SK-MEL-5 (cell line): ENCODE measurements at regions not wholly inside any gene's neighbourhood (a gene's known extent, or its start where the extent isn't known, plus 50 kb on each side); places are given as distances from the start of the nearest gene placed in this dataset.
A peak's percentile ranks its signal among the peaks of the same experiment; 100 is the strongest.

Source experiments
- DNase-seq: peaks from one replicate; pipeline ENCODE4 v3.0.0-alpha.2; 2016; ENCODE audit warnings: low read depth, low spot score
- in situ Hi-C: cut with HindIII; loops from 2 replicates; pipeline ENCODE4 v1.10.0; 2016; ENCODE audit warnings: low sequenced_read_pairs, high pct_unique_total_duplicates, low pct_unique_long_range_greater_than_20kb

- DNase-seq, result no peak
- in situ Hi-C loops, result no loop called here
These were observed 183.0 kb upstream of the FOXF1 start for GRCh38 chr16:86327321-86327720.

DNA sequence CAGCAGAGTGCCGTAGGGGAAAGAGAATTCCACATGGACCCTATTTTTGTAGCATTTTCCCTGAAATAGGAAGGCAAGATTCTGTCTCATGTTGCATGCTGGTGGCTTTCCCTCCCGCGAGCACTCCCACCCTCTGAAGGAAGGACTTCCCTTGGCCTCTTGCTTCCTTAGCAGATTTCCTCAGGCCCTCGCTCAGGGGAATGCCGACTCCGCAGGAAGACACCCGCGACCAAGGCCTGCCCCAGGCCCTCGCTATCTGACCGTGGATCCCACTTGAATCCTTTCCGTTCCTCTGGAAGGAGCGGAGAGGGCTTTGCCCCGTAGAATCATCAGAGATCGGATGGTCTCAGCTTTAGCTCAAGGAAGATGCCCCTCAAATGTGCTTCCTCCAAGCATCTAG lies 179.4 kb upstream of the FOXF1 start:
- DNase-seq, result no peak
- in situ Hi-C loops, result no loop called here

- in situ Hi-C loops, result no loop called here
- DNase-seq, result no peak
These were observed 176.2 kb upstream of the FOXF1 start for GRCh38 chr16:86334079-86334635.

- no peak for DNase-seq
- in situ Hi-C loops, result no loop called here
These were observed 174.8 kb upstream of the FOXF1 start for GRCh38 chr16:86335266-86336172.

DNA sequence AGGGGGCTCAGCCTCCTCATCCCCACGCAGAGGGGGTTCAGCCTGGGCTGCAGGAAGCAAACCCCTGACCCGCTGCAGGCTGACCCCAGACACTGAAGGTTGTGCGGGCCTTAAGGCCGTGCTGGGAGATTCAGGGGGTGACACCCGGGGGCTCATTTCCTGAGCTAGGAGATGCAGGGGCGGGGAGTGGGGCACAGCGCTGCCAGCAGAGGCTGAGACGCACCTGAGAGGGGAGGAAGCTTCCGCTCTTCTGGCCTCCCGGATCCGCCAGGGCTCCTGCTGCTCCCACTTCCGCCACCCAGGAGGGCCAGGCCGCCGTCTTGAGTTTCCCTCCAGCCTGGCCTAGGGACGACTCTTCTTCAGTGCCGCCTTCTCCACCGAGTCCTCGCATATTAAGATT lies 173.2 kb upstream of the FOXF1 start:
- in situ Hi-C loops, result no loop called here
- DNase-seq, result no peak

- DNase-seq, result no peak
- in situ Hi-C loops, result no loop called here
These were observed 172.5 kb upstream of the FOXF1 start for GRCh38 chr16:86337581-86338402.

DNA sequence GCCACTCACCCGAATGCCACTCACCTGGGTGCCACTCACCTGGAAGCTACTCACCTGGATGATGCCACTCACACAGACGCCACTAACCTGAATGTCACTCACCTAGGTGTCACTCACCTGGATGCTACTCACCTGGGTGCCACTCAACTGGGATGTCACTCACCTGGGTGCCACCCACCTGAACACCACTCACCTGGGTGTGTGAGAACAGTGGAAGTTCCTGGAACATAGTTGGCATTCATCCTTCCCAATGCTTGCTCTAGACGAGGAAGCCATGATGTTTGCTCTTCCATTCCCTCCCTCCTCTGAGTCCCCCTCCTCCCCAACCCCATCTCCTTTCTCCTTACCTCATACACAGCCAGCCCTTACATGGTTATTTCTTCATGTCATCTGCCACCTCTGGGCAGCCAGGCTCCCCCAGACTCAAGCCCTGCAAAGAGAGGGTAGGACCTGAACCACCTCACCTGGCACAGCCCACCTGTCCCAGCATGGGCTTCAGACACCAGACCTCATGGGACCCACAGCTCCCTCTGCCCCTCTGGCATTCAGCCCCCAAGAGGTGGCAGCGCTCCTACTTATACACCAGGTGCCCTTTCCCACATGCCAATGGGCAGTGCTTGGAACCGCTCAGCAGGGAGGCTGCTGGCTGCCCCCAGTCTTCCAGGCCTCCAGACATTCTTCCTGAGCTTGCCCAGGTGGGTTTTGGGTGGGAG lies 171.8 kb upstream of the FOXF1 start:
- in situ Hi-C loops, result no loop called here
- DNase-seq, result no peak

GRCh38 chr16:86342161-86342834 lies 168.0 kb upstream of the FOXF1 start:
- in situ Hi-C loops, result no loop called here
- DNase-seq, result no peak

DNA sequence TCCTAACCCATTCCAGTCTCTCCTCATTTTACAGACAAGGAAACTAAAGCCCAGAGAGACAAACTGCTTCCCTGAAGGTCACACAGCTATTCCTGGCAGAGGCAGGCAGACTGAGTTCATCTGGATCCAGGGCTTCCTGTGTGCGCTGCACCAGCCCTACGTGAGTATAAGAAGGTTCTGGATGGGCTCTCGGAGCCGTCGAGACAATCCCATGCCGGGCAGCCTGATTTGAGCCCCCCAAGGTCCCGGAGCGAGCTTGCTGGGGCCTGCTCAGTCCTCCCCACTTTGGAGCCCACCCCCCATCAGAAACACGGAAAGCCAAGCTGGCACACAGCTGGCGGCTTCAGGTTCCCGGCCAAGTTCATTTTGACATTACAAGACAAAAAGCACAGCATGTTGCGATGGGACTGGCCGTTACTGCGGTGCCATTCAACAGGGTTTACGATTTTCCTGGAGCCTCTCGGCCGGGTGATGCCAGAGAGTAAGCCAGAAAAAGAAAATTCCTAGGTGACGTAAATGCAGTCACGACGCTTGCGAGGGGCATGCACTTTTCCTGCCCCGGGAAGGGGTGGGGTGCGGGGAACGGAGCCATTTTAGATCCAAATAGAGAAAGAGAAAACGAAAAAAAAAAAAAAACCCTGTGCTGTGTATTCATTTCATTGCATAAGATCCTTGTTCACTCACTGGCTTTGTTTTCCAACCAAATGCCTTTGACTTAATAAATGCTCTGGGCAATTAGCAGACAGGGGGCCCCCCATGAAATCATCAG lies 167.1 kb upstream of the FOXF1 start:
- DNase-seq, result no peak
- in situ Hi-C loops, result no loop called here

DNA sequence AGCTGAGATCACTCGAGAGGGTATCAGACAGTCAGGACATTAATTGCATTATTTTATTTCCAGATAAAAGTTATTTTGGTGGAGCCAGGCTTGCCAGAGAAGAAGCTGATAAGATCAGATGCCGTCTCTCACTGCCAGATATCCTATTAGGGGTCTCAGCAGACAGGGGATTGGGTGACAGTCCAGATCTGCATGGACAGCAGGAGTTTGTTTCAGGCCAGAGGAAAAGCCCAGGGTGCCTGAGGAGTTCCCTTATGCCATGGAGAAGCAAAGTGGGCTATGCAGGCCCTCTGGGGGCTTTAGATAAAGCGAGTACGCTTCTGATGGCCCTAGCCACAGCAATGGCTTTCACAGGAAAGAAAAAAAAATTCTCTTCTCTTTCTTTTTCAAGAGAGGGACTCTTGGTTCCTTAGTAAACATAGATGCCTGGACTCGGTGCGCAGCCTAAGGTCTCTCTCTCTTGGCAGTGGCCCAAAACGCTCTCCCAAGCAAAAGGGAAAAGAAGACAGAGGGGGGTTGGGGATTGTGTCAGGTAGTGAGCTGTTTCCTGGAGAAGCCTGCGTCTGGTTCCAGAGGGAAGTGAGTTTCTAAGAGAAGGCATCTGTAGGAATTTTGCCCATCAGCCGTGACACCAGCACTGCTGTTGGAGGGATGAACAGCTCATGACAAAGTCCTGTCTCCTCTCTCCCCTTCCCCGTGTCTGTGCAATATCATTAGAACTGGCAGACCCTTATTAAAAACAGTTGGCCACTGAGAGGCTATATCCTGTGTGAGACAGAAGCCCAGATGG lies 166.3 kb upstream of the FOXF1 start:
- no peak for DNase-seq
- in situ Hi-C loops, result no loop called here

- DNase-seq, result no peak
- in situ Hi-C loops, result no loop called here
These were observed 165.8 kb upstream of the FOXF1 start for GRCh38 chr16:86344586-86344871.

- DNase-seq, result no peak
- in situ Hi-C loops, result no loop called here
These were observed 165.4 kb upstream of the FOXF1 start for GRCh38 chr16:86344881-86345280.

GRCh38 chr16:86345516-86345915 lies 164.8 kb upstream of the FOXF1 start:
- no peak for DNase-seq
- in situ Hi-C loops, result no loop called here

- in situ Hi-C loops, result no loop called here
- no peak for DNase-seq
These were observed 164.3 kb upstream of the FOXF1 start for GRCh38 chr16:86346034-86346433.

- peak; percentile 3 for DNase-seq
- in situ Hi-C loops, result no loop called here
These were observed 163.2 kb upstream of the FOXF1 start for GRCh38 chr16:86347090-86347489.

DNA sequence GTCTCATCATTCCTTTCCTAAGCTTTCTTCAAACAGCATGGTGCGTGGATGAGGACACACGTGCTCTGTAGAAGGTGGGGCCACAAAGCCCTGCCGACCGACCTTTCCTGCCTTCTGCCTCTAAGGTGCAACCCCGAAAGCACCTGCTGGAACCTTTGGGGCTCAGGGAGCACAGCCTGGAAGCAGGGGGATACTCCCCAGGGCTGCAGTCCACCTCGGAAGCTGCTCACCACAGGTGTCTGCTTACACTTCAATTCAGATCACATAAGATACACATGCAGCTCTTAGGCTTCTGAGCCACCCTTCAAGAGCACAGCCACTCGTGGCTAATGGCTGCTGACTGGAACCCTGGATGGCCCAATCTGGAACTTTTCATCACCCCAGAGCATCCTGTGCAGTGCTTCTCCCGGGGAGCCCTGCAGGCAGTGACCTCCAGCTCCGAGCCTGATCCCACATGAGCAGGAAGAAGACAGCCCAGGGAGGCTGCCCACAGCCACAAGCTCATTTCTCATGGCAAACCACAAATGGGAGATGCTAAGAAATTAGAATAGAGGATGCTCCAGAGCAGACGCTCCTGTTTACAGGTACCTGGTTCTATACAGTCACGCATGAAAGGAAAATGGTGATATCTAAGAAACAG lies 162.3 kb upstream of the FOXF1 start:
- in situ Hi-C loops, result no loop called here
- no peak for DNase-seq
